NCI-H510A treated with DMSO at 0.1 percent for 48 hours (cell line): ENCODE measurements at regions not wholly inside any gene's neighbourhood (a gene's known extent, or its start where the extent isn't known, plus 50 kb on each side); places are given as distances from the start of the nearest gene placed in this dataset.

Source experiments
- DNase-seq: peaks from one replicate; lab custom pipeline; 2025; lab: John Stamatoyannopoulos, UW

- no peak for DNase-seq
These were observed 50.1 kb upstream of the EFEMP1 start for GRCh38 chr2:55973673-55974072.

- DNase-seq: no peak
These were observed 53.1 kb upstream of the EFEMP1 start for GRCh38 chr2:55976681-55977080.

- no peak for DNase-seq
These were observed 61.8 kb upstream of the EFEMP1 start for GRCh38 chr2:55985406-55985805.

- no peak for DNase-seq
These were observed 62.4 kb upstream of the EFEMP1 start for GRCh38 chr2:55986001-55986400.

GRCh38 chr2:55986700-55987440 is 63.3 kb upstream of the EFEMP1 start:
- DNase-seq: no peak

GRCh38 chr2:55989405-55989804 is 65.8 kb upstream of the EFEMP1 start:
- DNase-seq: no peak

GRCh38 chr2:55992455-55992854 is 68.9 kb upstream of the EFEMP1 start:
- no peak for DNase-seq

- no peak for DNase-seq
These were observed 70.1 kb upstream of the EFEMP1 start for GRCh38 chr2:55993685-55994084.

GRCh38 chr2:55995211-55995610 is 71.6 kb upstream of the EFEMP1 start:
- no peak for DNase-seq

GRCh38 chr2:55995902-55996301 is 72.3 kb upstream of the EFEMP1 start:
- no peak for DNase-seq

GRCh38 chr2:55999231-55999630 is 75.6 kb upstream of the EFEMP1 start:
- DNase-seq: no peak

- no peak for DNase-seq
These were observed 76.2 kb upstream of the EFEMP1 start for GRCh38 chr2:55999790-56000189.

- no peak for DNase-seq
These were observed 78.4 kb upstream of the EFEMP1 start for GRCh38 chr2:56001947-56002346.

- DNase-seq: peak; percentile 90
These were observed 85.3 kb upstream of the EFEMP1 start for GRCh38 chr2:56008661-56009431.

- peak; percentile 67 for DNase-seq
These were observed 86.3 kb upstream of the EFEMP1 start for GRCh38 chr2:56009758-56010458.

GRCh38 chr2:56011624-56012023 is 88.0 kb upstream of the EFEMP1 start:
- DNase-seq: no peak

- no peak for DNase-seq
These were observed 88.7 kb upstream of the EFEMP1 start for GRCh38 chr2:56012221-56012765.

GRCh38 chr2:56013475-56013874 is 89.9 kb upstream of the EFEMP1 start:
- no peak for DNase-seq

- peak; percentile 38 for DNase-seq
These were observed 90.6 kb upstream of the EFEMP1 start for GRCh38 chr2:56014046-56014730.

GRCh38 chr2:56015711-56016115 is 92.1 kb upstream of the EFEMP1 start:
- peak; percentile 18 for DNase-seq

- DNase-seq: no peak
These were observed 94.2 kb upstream of the EFEMP1 start for GRCh38 chr2:56017784-56018183.

- DNase-seq: no peak
These were observed 94.7 kb upstream of the EFEMP1 start for GRCh38 chr2:56018267-56018666.
